ENCODE measurements at regions not wholly inside any gene's neighbourhood (a gene's known extent, or its start where the extent isn't known, plus 50 kb on each side); places are given as distances from the start of the nearest gene placed in this dataset.
A peak's percentile ranks its signal among the peaks of the same experiment; 100 is the strongest.

GRCh38 chr20:57076152-57076652 is 190.2 kb downstream of the BMP7 start:
- no peak for DNase-seq

GRCh38 chr20:57076951-57077350 is 189.5 kb downstream of the BMP7 start:
- no peak for DNase-seq

- no peak for DNase-seq
These were observed 188.3 kb downstream of the BMP7 start for GRCh38 chr20:57078116-57078515.

GRCh38 chr20:57079031-57080005 is 187.1 kb downstream of the BMP7 start:
- DNase-seq: no peak

- peak in 11 of 56 donors; percentile 8 to 48 (median 24) for DNase-seq
These were observed 185.6 kb downstream of the BMP7 start for GRCh38 chr20:57080796-57081195.

GRCh38 chr20:57082357-57082945 is 184.0 kb downstream of the BMP7 start:
- no peak for DNase-seq

GRCh38 chr20:57083072-57083471 is 183.4 kb downstream of the BMP7 start:
- DNase-seq: no peak

GRCh38 chr20:57086066-57086465 is 180.4 kb downstream of the BMP7 start:
- DNase-seq: no peak

- no peak for DNase-seq
These were observed 179.3 kb downstream of the BMP7 start for GRCh38 chr20:57087102-57087501.

- DNase-seq: no peak
These were observed 178.7 kb downstream of the BMP7 start for GRCh38 chr20:57087705-57088104.

GRCh38 chr20:57088436-57088835 is 178.0 kb downstream of the BMP7 start:
- DNase-seq: no peak

- peak in 48 of 56 donors; percentile 14 to 84 (median 53) for DNase-seq
These were observed 176.7 kb downstream of the BMP7 start for GRCh38 chr20:57089699-57090144.

GRCh38 chr20:57090590-57091560 is 175.6 kb downstream of the BMP7 start:
- peak in 3 of 56 donors; percentile 29 to 86 (median 39) for DNase-seq

GRCh38 chr20:57091748-57092111 is 174.7 kb downstream of the BMP7 start:
- no peak for DNase-seq

- peak in 51 of 56 donors; percentile 16 to 89 (median 60) for DNase-seq
These were observed 174.1 kb downstream of the BMP7 start for GRCh38 chr20:57092112-57092899.

GRCh38 chr20:57092900-57093530 is 173.4 kb downstream of the BMP7 start:
- no peak for DNase-seq

- DNase-seq: no peak
These were observed 172.7 kb downstream of the BMP7 start for GRCh38 chr20:57093766-57094165.

- no peak for DNase-seq
These were observed 172.1 kb downstream of the BMP7 start for GRCh38 chr20:57094252-57094891.

- DNase-seq: no peak
These were observed 171.4 kb downstream of the BMP7 start for GRCh38 chr20:57094991-57095390.

All from amygdala (tissue), 56 donors.